AG08396 (cell line): ENCODE measurements at regions not wholly inside any gene's neighbourhood (a gene's known extent, or its start where the extent isn't known, plus 50 kb on each side); places are given as distances from the start of the nearest gene placed in this dataset.
A peak's percentile ranks its signal among the peaks of the same experiment; 100 is the strongest.

Experiments used
- DNase-seq: peaks from one replicate; pipeline ENCODE4 v3.0.0; 2012; ENCODE audit warnings: low spot score, mixed read lengths

GRCh38 chr3:66692042-66692765, 191.4 kb upstream of the LRIG1 start:
- DNase-seq = no peak

DNA sequence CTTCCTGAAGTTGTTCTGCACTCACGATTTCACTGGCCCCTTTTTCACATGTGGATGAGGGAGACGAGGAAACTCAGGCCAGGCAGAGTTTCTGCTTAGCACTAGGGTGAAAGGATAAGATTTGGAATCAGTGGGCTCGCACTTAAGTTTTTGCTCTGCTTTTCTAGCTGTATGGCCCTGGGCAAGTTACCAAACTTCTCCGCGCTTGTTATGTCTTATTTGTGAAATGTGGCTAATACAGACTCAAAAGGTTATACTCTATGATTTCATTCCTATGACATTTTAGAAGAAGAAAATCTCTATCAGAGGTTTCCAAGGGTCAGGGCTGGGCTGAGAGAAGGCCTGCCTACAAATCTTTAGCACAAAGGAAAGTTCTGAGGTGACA, 191.9 kb upstream of the LRIG1 start:
- DNase-seq = no peak

- DNase-seq = no peak
Measured at GRCh38 chr3:66693461-66694031, 192.7 kb upstream of the LRIG1 start.

DNA sequence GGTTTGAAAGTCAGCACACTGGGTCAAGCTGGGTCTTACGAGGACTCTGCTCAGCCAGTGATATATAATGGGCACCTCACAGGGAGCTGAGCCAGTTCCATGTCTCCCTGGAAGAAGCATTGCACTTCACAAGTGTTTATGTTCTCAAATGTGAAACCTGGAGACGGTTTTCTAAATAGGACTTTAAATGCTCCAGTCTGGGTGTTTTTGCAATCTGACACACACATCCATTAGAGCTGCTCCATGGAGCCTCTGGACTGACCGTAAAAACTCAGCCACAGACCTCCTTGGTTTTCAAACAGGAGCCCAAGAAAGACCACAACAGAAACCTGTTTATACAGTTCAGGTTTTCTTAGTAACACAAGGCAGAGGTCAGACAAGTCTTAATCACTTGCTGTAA, 201.3 kb upstream of the LRIG1 start:
- no peak for DNase-seq

DNA sequence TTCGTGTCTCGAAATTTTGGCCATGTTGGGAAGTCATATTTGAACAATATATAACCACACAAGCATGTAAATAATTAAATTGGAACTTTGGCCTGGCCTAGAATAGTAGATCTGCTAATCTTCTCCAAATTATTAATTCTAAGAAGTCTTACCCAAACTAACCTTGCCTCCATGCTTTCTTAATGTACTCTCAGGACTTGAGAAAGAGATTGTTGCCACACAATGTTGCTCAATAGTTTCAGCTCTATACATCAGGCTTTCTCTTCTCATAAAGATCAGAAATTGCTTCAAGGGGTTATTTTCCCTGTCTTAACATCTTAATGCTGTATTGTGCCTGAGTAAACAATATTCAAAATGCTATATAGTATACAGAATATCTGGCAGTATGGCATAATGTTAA, 202.7 kb upstream of the LRIG1 start:
- no peak for DNase-seq

- no peak for DNase-seq
Measured at GRCh38 chr3:66705076-66705475, 204.3 kb upstream of the LRIG1 start.

- DNase-seq = no peak
Measured at GRCh38 chr3:66706890-66707289, 206.1 kb upstream of the LRIG1 start.

GRCh38 chr3:66709532-66709931, 208.7 kb upstream of the LRIG1 start:
- DNase-seq = no peak

- DNase-seq = no peak
Measured at GRCh38 chr3:66712210-66712609, 211.4 kb upstream of the LRIG1 start.

GRCh38 chr3:66713921-66714320, 213.1 kb upstream of the LRIG1 start:
- no peak for DNase-seq

DNA sequence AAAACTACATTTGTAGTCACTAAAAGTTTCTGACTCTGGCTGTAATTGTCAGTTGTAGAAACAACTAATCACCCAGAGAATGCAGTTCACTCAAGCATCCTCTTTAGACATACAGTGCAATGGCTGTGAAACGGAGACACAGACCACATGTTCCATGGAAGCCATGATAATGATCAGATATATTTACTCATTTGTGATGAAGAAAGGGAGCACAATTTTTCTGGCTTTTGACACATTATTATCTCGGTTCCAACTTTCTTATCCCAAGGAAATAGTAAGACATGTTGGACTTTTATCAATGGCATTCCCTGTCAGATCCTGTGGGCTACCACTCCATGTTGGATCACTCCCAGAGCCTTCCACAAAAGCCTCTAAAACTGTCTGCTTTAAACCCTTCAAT, 215.0 kb upstream of the LRIG1 start:
- DNase-seq = no peak

GRCh38 chr3:66717806-66718205, 217.0 kb upstream of the LRIG1 start:
- DNase-seq = no peak

DNA sequence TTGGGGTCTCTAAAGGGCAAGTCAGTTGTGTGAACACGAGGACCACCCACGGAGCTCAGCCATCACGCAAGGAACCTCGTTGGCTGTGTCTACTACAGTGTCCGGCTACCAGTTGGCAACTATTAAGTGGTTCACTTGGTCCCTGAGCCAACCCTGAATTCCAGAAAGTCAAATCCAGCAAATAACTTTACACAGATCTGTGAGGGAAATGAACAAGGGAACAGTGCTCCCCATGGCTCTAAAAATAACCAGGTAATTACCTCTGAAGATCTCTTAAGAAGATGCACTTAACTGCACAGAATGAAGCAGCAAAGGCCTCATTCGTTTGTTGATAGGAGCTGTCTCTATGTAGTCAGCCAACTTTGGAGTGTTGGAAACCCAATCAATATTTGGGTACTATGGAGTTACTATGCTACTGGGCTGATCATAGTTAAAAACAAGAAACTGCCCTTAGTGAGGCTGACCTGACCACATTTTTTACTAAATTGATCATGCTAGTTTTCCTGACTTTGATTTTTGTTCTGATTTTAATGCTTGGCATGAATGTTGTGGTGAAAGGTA, 219.1 kb upstream of the LRIG1 start:
- DNase-seq = no peak

DNA sequence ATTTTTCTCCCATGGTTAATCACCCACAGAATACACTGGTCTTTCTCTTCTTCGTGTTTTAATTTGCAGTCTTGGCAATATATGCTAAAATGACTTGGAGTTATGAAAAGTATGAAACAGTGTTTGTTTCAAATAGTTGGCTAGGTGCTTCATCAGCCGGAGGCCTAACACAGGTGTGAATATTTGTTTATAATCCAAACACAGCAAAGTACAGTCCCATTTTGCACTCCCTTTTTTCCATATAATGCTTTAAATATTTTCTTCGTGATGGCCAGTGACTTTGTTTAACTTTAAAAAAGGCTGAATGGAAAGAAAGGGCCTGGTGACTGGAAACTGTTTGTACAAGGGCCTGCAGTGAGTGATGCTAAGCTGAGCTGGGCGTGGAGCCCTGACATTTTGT, 219.7 kb upstream of the LRIG1 start:
- DNase-seq = no peak

DNA sequence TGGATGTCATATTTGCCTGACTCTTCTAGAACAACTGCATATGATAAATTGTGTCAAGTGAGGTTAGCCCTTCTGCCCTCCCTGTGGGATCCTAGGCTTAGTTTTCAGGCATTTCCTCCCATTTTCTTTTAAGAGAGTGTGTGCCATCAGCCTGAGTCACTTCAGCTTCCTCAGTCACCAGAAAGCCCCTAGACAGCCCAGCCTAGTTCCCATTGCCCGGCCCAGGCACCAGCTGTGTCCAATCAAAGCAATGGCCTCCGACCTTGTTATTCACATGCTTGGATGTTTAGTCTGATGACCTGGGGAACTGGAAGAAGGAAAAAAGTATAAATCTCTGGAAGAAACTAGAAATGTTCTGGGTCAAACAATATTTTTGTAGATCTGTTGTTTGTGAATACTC, 221.9 kb upstream of the LRIG1 start:
- DNase-seq = peak; percentile 73

GRCh38 chr3:66723231-66723630, 222.4 kb upstream of the LRIG1 start:
- no peak for DNase-seq

DNA sequence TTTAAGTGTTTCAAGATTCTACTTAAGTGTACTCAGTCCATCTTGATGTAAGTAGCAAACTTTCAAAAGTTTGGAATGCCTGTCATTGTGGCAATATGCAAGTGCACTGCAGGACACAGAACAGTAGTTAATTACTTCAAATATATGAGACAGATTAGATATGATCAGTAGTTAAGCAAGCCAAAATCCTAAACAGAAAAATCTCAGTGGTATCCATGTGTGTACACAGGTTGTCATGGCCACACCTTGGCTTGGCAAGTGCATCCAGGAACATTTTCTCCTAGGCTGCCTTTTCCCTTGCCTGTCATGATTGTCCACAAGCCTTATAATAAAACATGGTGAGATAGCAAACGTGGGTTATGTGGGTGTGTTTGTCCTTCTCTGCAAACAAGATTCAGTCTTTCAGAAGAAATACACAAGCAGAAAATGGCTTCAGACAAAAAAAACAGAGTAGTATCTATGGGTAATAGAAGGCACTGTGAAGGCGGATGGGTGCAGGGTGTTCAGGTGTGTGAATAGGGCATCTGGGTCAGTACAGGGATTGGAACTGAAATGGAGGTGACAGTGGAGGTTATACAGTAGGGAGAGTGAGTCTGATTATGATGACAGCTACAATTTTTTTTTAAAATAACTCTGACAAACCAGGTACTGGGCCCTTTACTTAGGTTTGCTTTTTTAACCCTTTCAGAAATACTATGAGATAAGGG, 229.0 kb upstream of the LRIG1 start:
- DNase-seq = no peak

GRCh38 chr3:66738625-66739365, 238.0 kb upstream of the LRIG1 start:
- no peak for DNase-seq

DNA sequence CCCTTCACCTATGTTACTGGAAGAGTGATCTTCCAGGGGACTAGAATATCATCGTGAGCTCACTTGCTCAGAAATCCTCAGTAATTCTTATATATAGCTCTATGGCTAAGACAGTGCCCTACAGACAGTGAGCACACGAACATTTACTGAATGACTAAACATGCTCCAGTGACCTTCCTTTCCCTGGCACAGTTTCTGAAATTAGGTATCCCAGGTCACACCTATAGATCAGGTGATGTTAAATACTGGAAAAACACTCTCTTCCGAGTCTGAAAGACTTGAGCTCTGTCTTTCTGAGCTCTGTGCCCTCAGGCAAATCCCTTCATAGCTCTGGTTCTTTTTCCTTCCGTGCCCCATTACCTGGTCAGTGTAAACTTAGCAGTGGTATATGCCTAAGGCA, 239.4 kb upstream of the LRIG1 start:
- no peak for DNase-seq

DNA sequence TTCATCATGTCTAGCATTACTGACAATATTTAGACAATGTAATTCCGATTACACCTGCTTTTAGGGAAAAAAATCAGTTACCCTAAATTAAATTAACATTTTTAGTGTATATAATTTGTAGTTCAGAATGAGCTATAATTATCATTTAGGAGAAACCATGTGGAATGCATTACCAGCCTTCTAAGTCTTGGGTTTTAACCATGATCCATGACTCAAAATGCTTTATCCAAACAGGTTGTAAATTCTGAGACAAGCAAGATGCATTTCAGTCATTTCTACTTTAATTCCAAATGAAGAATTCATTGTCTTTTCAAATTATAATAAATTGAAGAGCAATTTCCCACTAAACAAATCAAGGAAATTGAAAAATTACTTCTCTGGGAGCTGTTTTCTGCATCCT, 243.7 kb upstream of the LRIG1 start:
- no peak for DNase-seq

GRCh38 chr3:66744986-66745385, 244.2 kb upstream of the LRIG1 start:
- no peak for DNase-seq

DNA sequence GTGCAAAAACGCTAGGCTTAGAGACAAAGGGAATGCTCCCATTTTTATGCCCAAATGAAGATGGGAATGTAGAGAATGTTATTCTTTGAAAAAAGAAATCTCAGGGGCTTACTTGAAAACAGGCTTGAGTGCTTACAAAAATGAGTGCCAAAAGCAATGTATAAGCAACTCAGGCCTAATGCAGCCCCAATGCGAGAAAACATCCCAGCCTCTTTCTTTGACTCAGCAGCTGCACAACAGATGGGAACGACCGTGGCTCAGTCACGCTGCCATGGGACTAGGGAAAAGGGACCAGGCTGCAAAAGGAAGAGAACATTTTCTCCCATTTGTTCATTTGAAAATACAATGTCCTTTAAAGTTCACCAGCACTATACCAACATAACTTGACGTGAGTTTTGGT, 246.4 kb upstream of the LRIG1 start:
- no peak for DNase-seq

DNA sequence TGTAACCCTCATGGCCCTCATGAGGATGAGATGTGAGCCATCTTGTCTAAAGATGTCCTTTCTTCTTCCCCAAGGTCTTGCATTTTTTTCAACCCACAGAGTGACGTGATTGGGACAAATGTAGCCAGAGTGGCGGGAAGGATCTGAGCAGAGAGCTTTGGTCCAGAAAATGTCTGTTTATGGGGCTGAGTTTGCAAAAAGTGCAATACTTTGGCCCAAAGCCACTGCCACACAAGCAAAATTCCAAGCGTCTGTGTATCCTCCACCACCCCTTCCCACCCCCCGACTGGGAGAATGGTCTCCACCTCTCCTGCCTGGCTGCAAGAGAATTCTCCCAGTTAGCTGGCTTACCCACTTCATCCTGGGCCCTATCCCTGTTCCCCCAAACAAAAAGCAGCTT, 246.9 kb upstream of the LRIG1 start:
- no peak for DNase-seq
